ENCODE measurements at regions not wholly inside any gene's neighbourhood (a gene's known extent, or its start where the extent isn't known, plus 50 kb on each side); places are given as distances from the start of the nearest gene placed in this dataset.

- TF ChIP-seq POLR2A (IDR thresholded peaks at IDR 0.05; ENCODE audit: extremely low read depth, insufficient read length) (no peak), MYC (IDR thresholded peaks at IDR 0.05; ENCODE audit: low read depth, low read length) (no peak), CTCF (IDR thresholded peaks at IDR 0.05; ENCODE audit: low read depth, low read length) (no peak), MAX (IDR thresholded peaks at IDR 0.05; ENCODE audit: low read depth, low read length) (no peak)
Measured at GRCh38 chr22:34390400-34390799, 470.1 kb upstream of the LARGE1 start.
